GM12878 (cell line): ENCODE measurements at regions not wholly inside any gene's neighbourhood (a gene's known extent, or its start where the extent isn't known, plus 50 kb on each side); places are given as distances from the start of the nearest gene placed in this dataset.

ENCODE experiments used
- BHLHE40 ChIP-seq, 2 experiments: fragments of 450-650 bp in 1 of 2; IDR thresholded peaks; 2 replicates each; pipeline ENCODE4 v1.6.1; 2011 to 2017; ENCODE audit warnings: low read depth in 2 of 2, borderline replicate concordance in 1 of 2, improper control_type of control experiment in 1 of 2, low read length in 1 of 2, mild to moderate bottlenecking in 1 of 2
- CBX3 ChIP-seq: fragments of 200-600 bp; sonication (generic); IDR thresholded peaks from 2 replicates; pipeline ENCODE4 v1.6.1; 2016; ENCODE audit warnings: low read depth, borderline replicate concordance
- EP300 ChIP-seq, 2 experiments: fragments of 150-350 bp in 1 of 2; IDR thresholded peaks; 2 replicates each; pipeline ENCODE4 v1.6.1; 2011 to 2012; ENCODE audit warnings: low read depth in 2 of 2, low read length in 2 of 2, borderline replicate concordance in 1 of 2, improper control_type of control experiment in 1 of 2, inconsistent platforms in 1 of 2; ENCODE audit not compliant: control insufficient read depth in 1 of 2
- HDAC6 ChIP-seq: fragments of 200-600 bp; sonication (generic); IDR thresholded peaks from one replicate; pipeline ENCODE4 v1.8.0; 2017; ENCODE audit warnings: antibody characterized with exemption; ENCODE audit not compliant: unreplicated experiment
- KLF5 ChIP-seq: fragments of 450-650 bp; IDR thresholded peaks from 2 replicates; pipeline ENCODE4 v1.6.1; 2014; ENCODE audit warnings: mild to moderate bottlenecking; ENCODE audit not compliant: partially characterized antibody
- NFYB ChIP-seq: IDR thresholded peaks from 2 replicates; pipeline ENCODE4 v1.6.1; 2011; ENCODE audit warnings: low read depth, mild to moderate bottlenecking, low read length, improper control_type of control experiment, moderate library complexity; ENCODE audit not compliant: insufficient read depth
- SUPT20H ChIP-seq: IDR thresholded peaks from 2 replicates; pipeline ENCODE4 v1.6.1; 2011; ENCODE audit warnings: low read depth, mild to moderate bottlenecking, low read length, moderate library complexity, borderline replicate concordance; ENCODE audit not compliant: control insufficient read depth
- YY1 ChIP-seq: IDR thresholded peaks from 2 replicates; pipeline ENCODE4 v1.6.1; 2011; ENCODE audit warnings: low read depth, mild to moderate bottlenecking, low read length
- TF ChIP-seq, protein P1 (sequence below): IDR thresholded peaks from 2 replicates; pipeline ENCODE4 v1.6.1; 2012; ENCODE audit warnings: low read length, inconsistent platforms
- TF ChIP-seq, protein P2 (sequence below), 3 experiments: IDR thresholded peaks in 2 of 3; conservative IDR thresholded peaks in 1 of 3; 2 replicates each; pipeline ENCODE4 v1.5.1; 2011; ENCODE audit warnings: low read depth in 3 of 3, low read length in 3 of 3, mild to moderate bottlenecking in 3 of 3, control low read depth in 2 of 3, moderate library complexity in 2 of 3, inconsistent platforms in 1 of 3, mixed read lengths in 1 of 3; ENCODE audit not compliant: control insufficient read depth in 2 of 3, insufficient read depth in 1 of 3; ENCODE audit errors: extremely low read depth in 1 of 3

DNA sequence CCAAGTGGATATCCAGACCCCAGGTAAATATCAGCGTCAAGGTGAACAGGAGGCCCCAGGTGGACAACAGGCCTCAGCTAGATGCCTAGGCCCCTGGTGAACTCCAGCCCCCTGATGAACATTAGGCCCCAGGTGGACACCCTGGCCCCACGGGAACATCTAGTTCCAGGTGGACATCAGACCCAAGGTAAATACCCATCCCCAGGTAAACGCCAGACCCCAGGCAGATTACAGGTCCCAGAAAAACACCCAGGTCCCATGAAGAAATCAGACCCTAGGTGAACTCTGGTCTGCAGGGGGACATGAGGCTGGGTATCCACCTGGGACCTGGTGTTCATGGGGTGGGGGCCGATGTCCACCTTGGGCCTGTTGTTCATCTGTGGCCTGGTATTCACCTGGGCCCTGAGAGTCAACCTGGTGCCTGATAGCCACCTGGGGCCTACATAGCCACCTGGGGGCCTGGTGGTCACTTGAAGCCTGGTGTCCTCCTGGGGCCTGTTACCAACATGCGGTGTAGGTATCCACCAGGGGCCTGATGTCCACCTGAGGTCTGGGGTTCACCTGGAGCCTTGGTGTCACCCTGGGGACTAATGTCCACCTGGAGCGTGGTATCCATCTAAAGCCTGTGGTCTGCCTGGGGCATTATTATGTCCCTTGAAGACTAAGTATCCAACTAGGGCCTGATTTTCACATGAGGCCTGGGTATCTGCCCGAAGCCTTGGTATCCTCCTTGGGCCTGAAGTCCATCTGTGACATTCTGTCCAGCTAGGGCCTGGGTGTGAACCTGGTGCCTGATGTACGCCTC, 56.8 kb upstream of the SEPTIN5 start:
- no peak for TF ChIP-seq SUPT20H
- TF ChIP-seq, protein P1, sequence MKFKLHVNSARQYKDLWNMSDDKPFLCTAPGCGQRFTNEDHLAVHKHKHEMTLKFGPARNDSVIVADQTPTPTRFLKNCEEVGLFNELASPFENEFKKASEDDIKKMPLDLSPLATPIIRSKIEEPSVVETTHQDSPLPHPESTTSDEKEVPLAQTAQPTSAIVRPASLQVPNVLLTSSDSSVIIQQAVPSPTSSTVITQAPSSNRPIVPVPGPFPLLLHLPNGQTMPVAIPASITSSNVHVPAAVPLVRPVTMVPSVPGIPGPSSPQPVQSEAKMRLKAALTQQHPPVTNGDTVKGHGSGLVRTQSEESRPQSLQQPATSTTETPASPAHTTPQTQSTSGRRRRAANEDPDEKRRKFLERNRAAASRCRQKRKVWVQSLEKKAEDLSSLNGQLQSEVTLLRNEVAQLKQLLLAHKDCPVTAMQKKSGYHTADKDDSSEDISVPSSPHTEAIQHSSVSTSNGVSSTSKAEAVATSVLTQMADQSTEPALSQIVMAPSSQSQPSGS, result no peak
- TF ChIP-seq BHLHE40 (IDR thresholded peaks at IDR 0.05; ENCODE audit: borderline replicate concordance in 1 of 2, low read depth in 2 of 2, low read length in 1 of 2), result no peak
- TF ChIP-seq NFYB, result no peak
- no peak for TF ChIP-seq KLF5
- TF ChIP-seq CBX3, result no peak
- no peak for TF ChIP-seq HDAC6
- TF ChIP-seq, protein P2, sequence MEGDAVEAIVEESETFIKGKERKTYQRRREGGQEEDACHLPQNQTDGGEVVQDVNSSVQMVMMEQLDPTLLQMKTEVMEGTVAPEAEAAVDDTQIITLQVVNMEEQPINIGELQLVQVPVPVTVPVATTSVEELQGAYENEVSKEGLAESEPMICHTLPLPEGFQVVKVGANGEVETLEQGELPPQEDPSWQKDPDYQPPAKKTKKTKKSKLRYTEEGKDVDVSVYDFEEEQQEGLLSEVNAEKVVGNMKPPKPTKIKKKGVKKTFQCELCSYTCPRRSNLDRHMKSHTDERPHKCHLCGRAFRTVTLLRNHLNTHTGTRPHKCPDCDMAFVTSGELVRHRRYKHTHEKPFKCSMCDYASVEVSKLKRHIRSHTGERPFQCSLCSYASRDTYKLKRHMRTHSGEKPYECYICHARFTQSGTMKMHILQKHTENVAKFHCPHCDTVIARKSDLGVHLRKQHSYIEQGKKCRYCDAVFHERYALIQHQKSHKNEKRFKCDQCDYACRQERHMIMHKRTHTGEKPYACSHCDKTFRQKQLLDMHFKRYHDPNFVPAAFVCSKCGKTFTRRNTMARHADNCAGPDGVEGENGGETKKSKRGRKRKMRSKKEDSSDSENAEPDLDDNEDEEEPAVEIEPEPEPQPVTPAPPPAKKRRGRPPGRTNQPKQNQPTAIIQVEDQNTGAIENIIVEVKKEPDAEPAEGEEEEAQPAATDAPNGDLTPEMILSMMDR (IDR thresholded peaks at IDR 0.05 in 2 of 3, conservative IDR thresholded peaks at IDR 0.05 in 1 of 3; ENCODE audit: control insufficient read depth in 2 of 3, extremely low read depth in 1 of 3, insufficient read depth in 1 of 3, low read depth in 3 of 3, low read length in 3 of 3), result no peak
- TF ChIP-seq EP300 (IDR thresholded peaks at IDR 0.05; ENCODE audit: borderline replicate concordance in 1 of 2, control insufficient read depth in 1 of 2, low read depth in 2 of 2, low read length in 2 of 2), result no peak
- no peak for TF ChIP-seq YY1
